Neural crest cell (in vitro differentiated cells): ENCODE measurements at regions not wholly inside any gene's neighbourhood (a gene's known extent, or its start where the extent isn't known, plus 50 kb on each side); places are given as distances from the start of the nearest gene placed in this dataset.
A peak's percentile ranks its signal among the peaks of the same experiment; 100 is the strongest.

ENCODE experiments used
- DNase-seq: peaks from one replicate; pipeline ENCODE4 v3.0.0; 2021; ENCODE audit warnings: low read depth, mixed read lengths, low spot score
- H3K27ac Mint-ChIP-seq: one replicate; pipeline ENCODE4 v1.8.0; 2021; ENCODE audit warnings: mild to moderate bottlenecking, mixed read lengths; ENCODE audit not compliant: unreplicated experiment
- H3K27me3 Mint-ChIP-seq: 2 replicates; pipeline ENCODE4 v1.8.0; 2021; ENCODE audit warnings: low read depth, mild to moderate bottlenecking, mixed read lengths
- H3K36me3 Mint-ChIP-seq: 2 replicates; pipeline ENCODE4 v1.8.0; 2021; ENCODE audit warnings: low read depth, mild to moderate bottlenecking, mixed read lengths
- H3K4me1 Mint-ChIP-seq: 2 replicates; pipeline ENCODE4 v1.8.0; 2021; ENCODE audit warnings: mixed read lengths
- H3K4me3 Mint-ChIP-seq: one replicate; pipeline ENCODE4 v1.8.0; 2021; ENCODE audit warnings: mild to moderate bottlenecking, mixed read lengths
- H3K9me3 Mint-ChIP-seq: 2 replicates; pipeline ENCODE4 v1.8.0; 2021; ENCODE audit warnings: mixed read lengths
- TF ChIP-seq, protein P1 (sequence below): fragments of 200-600 bp; sonication (generic); conservative IDR thresholded peaks from 2 replicates; pipeline ENCODE4 v1.5.0; 2021; ENCODE audit warnings: antibody characterized with exemption, mild to moderate bottlenecking

DNA sequence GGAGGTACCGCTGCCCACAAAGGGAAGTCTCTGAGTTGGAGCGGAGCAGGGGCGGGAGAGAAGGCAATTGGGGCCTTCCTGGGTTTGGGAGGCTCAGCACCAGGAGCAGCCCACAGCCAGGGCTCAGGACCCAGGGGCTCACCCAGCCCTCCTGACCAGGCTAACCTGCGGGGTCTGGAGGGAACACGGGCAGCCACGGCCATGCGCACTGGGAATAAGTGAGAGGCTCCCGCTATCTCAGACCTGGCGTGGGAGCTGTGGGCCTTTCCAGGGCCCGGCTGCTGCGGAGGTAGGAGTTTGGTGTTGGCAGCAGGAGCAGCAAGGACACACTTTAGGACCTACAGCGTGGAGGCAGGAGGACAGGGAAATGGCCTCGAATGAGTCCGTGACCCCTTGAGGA is 69.0 kb downstream of the RRM2 start:
- Mint-ChIP-seq H3K36me3 (peaks cover 7% of the 10 kb centered on the region), H3K4me1 (no peaks in the 10 kb centered on the region), H3K27ac (peak overlapping the region; percentile 50), H3K4me3 (no peak overlapping the region), H3K27me3 (no peaks in the 10 kb centered on the region), H3K9me3 (peaks cover 4% of the 10 kb centered on the region)
- TF ChIP-seq, protein P1, sequence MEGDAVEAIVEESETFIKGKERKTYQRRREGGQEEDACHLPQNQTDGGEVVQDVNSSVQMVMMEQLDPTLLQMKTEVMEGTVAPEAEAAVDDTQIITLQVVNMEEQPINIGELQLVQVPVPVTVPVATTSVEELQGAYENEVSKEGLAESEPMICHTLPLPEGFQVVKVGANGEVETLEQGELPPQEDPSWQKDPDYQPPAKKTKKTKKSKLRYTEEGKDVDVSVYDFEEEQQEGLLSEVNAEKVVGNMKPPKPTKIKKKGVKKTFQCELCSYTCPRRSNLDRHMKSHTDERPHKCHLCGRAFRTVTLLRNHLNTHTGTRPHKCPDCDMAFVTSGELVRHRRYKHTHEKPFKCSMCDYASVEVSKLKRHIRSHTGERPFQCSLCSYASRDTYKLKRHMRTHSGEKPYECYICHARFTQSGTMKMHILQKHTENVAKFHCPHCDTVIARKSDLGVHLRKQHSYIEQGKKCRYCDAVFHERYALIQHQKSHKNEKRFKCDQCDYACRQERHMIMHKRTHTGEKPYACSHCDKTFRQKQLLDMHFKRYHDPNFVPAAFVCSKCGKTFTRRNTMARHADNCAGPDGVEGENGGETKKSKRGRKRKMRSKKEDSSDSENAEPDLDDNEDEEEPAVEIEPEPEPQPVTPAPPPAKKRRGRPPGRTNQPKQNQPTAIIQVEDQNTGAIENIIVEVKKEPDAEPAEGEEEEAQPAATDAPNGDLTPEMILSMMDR: no peak
- no peak for DNase-seq

DNA sequence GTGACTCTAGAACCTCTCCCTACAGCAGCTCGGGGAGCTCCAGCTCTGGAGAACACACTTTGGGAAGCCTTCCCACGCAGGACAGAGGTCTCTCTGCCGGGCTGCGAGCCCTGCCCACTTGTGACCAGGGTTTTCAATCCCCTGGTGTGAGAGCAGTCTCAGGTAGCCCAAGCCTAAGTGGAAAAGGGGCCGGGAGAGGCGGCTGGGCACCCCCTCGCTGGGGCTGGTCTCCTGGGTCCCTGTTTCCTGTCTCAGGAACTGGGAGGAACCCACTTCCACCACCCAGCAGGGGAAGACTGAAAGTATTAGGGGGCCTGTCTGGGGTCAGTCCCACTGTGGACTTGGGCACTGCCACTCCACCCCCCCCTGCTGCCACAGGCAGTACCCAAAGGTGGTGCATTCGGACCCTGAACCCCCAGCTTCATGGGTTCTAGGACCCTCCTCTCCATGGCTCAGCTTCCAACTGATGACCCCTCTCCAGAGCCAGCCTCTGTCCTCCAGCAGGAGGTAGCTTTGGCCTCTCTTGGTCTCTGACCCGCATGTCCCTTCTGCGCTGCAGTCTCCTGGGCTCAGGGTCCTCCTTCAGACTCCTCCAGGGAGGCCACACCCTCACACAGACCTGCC is 70.0 kb downstream of the RRM2 start:
- TF ChIP-seq, protein P1: no peak
- H3K4me1 Mint-ChIP-seq: no peaks in the 10 kb centered on the region
- no peak for DNase-seq
- H3K36me3 Mint-ChIP-seq: peaks cover 7% of the 10 kb centered on the region
- H3K27ac Mint-ChIP-seq: no peak overlapping the region
- no peaks in the 10 kb centered on the region for H3K27me3 Mint-ChIP-seq
- no peak overlapping the region for H3K4me3 Mint-ChIP-seq
- peaks cover 4% of the 10 kb centered on the region for H3K9me3 Mint-ChIP-seq

DNA sequence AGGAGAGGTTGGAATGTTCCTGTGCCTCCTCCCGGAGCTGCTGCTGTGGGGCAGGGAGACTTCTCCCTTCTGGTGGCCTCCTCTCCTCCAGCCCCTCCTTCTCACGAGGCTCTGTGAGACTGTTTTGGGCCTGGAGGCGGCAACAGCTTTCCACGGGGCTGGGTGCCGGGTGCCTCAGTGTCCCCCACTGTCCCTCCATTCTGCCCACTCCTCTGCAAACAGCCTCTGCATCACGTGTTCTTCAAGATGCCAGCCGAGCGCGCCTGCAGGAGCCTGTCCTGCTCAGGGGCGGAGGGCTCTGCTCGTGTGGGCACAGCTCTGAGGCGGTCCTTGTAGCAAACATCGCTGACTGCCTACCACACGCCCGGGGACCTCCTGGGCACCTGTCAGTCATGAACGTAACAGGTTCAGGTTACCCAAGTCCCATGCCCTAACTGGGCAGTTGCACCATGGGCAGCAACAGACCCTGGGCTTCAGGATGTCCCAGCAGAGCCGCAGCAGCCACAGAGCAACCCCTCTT is 70.8 kb downstream of the RRM2 start:
- TF ChIP-seq, protein P1: no peak
- Mint-ChIP-seq H3K4me1 (no peaks in the 10 kb centered on the region), H3K27me3 (no peaks in the 10 kb centered on the region), H3K36me3 (peaks cover 8% of the 10 kb centered on the region), H3K27ac (no peak overlapping the region), H3K4me3 (no peak overlapping the region), H3K9me3 (peaks cover 4% of the 10 kb centered on the region)
- DNase-seq: no peak

DNA sequence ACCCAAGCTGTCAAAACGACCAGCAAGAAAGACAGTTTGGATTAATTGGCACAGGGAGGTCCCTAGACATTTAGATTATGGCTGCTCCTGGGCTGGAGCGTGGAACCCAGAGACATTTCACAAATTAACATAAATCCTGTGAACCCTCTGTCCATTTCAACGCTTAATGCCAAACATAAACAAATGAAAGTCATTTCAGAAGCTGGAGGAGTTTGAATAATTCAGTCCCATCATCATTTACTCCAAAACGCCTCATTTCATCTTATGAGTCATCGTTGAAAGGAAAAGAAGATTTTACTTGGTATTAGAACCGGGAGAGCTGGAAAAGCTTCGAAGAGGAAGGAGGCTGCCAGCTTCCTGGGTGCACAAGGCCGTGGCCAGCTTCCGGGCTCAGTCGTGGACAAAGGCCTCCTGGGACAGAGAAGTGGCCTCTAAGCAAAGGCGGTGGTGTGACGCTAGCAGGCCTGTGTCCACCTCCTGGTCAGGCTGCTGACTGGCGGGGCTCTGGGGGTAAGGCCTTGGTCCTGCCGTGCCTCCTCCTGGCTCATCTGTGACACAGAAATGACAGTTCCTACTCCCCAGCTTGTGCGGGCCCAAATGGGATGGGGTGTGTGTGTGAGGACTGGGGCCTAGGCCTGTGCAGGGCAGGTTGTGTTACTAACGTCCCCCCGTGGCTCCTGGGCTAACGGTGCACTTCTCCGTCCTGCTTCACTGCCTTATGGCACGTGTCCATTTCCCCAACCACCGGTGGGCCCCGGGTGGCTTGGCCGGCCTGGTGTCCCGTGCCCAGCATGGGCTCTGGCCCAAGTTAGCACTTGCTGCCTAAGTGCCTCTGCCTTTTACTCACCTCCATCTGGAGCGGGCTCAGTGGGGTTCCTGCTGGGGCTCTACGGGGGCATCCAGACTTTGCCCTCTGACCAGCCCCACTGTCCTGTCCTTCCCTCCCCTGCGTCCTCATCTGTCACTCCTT is 71.6 kb downstream of the RRM2 start:
- H3K4me1 Mint-ChIP-seq: no peaks in the 10 kb centered on the region

More for the DNA sequence above, 71.6 kb downstream of the RRM2 start:
- TF ChIP-seq, protein P1: no peak
- Mint-ChIP-seq H3K9me3 (peaks cover 9% of the 10 kb centered on the region), H3K27ac (peak overlapping the region; percentile 35), H3K4me3 (no peak overlapping the region), H3K27me3 (no peaks in the 10 kb centered on the region), H3K36me3 (peaks cover 14% of the 10 kb centered on the region)
- no peak for DNase-seq
